PC-9 (cell line): ENCODE measurements at regions not wholly inside any gene's neighbourhood (a gene's known extent, or its start where the extent isn't known, plus 50 kb on each side); places are given as distances from the start of the nearest gene placed in this dataset.

Experiments
- CTCF ChIP-seq: fragments of 200-600 bp; sonication (generic); conservative IDR thresholded peaks from 2 replicates; pipeline ENCODE4 v1.6.1; 2017; ENCODE audit warnings: mixed run types, antibody characterized with exemption, mild to moderate bottlenecking, moderate library complexity
- EZH2 ChIP-seq: fragments of 200-600 bp; sonication (generic); IDR thresholded peaks from 2 replicates; pipeline ENCODE4 v1.8.0; 2017; ENCODE audit warnings: antibody characterized with exemption, low read depth

- TF ChIP-seq CTCF (no peak), EZH2 (no peak)
Measured at GRCh38 chr16:62829084-62829483, 792.8 kb upstream of the CDH8 start.
